ENCODE measurements at regions not wholly inside any gene's neighbourhood (a gene's known extent, or its start where the extent isn't known, plus 50 kb on each side); places are given as distances from the start of the nearest gene placed in this dataset.

DNA sequence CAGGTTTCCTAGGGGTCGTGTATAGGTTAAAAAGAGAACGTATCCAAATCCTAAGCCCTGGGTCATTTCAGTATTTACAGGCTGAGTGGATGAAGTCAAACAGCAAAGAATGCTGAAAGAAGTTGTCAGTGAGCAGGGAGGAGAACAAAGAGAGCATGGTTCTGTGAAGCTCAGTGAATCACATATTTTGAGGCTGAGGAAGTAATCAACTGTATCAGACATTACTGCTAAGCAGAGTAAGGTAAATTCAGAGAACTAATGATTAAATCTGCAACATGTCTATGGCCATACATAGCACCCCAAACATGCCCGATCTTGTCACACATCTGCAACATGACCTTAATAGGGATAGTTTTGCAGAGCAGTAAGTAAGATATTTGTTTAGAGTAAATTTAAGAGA lies 1130.3 kb downstream of the RAPGEF2 start:
- Histone ChIP-seq H4K20me1 (ENCODE audit: insufficient read depth, low read length) (no peaks in the 10 kb centered on the region), H2AFZ (ENCODE audit: low read length) (no peak overlapping the region), H3K9me3 (ENCODE audit: low read length) (peaks cover 10% of the 10 kb centered on the region; the same call in 1 of the 2 replicates), H3K4me3 (replicated peaks in 1 of 3; ENCODE audit: insufficient read depth in 1 of 3, low read depth in 2 of 3, low read length in 3 of 3) (no peak overlapping the region), H3K27me3 (ENCODE audit: control insufficient read depth in 1 of 2, insufficient read depth in 2 of 2, low read length in 2 of 2) (no peaks in the 10 kb centered on the region), H3K27ac (ENCODE audit: extremely low read length, insufficient read depth, low read length) (no peak overlapping the region), H3K4me1 (ENCODE audit: insufficient read depth, low read length) (no peaks in the 10 kb centered on the region), H3K36me3 (replicated peaks in 1 of 2; ENCODE audit: control insufficient read depth in 1 of 2, insufficient read depth in 2 of 2, low read length in 2 of 2) (no peaks in the 10 kb centered on the region), H3K4me2 (ENCODE audit: low read depth, low read length) (no peak overlapping the region), H3K9ac (ENCODE audit: insufficient read depth, low read depth, low read length) (no peak overlapping the region), H3K79me2 (ENCODE audit: insufficient read depth, low read length) (no peaks in the 10 kb centered on the region)
- TF ChIP-seq ZNF207 (IDR thresholded peaks at IDR 0.05; ENCODE audit: borderline replicate concordance): no peak
- TF ChIP-seq TBX2 (CRISPR knock-in tag; IDR thresholded peaks at IDR 0.05; ENCODE audit: borderline replicate concordance): no peak
- TF ChIP-seq ZIK1 (CRISPR knock-in tag; IDR thresholded peaks at IDR 0.05; ENCODE audit: borderline replicate concordance, low read depth): no peak
- no peak for TF ChIP-seq PHF21A (CRISPR knock-in tag; IDR thresholded peaks at IDR 0.05)
- no peak for TF ChIP-seq NR3C1 (CRISPR knock-in tag; IDR thresholded peaks at IDR 0.05)
- TF ChIP-seq KLF11 (CRISPR knock-in tag; IDR thresholded peaks at IDR 0.05): no peak
- TF ChIP-seq, protein P1, sequence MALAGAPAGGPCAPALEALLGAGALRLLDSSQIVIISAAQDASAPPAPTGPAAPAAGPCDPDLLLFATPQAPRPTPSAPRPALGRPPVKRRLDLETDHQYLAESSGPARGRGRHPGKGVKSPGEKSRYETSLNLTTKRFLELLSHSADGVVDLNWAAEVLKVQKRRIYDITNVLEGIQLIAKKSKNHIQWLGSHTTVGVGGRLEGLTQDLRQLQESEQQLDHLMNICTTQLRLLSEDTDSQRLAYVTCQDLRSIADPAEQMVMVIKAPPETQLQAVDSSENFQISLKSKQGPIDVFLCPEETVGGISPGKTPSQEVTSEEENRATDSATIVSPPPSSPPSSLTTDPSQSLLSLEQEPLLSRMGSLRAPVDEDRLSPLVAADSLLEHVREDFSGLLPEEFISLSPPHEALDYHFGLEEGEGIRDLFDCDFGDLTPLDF (CRISPR knock-in tag; IDR thresholded peaks at IDR 0.05): no peak
- no peak for TF ChIP-seq ELF3 (CRISPR knock-in tag; IDR thresholded peaks at IDR 0.05)
- no peak for TF ChIP-seq FOXM1 (CRISPR knock-in tag; IDR thresholded peaks at IDR 0.05)
- TF ChIP-seq HNF4A (CRISPR knock-in tag; IDR thresholded peaks at IDR 0.05): no peak
- no peak for TF ChIP-seq ZNF773 (CRISPR knock-in tag; IDR thresholded peaks at IDR 0.05; ENCODE audit: borderline replicate concordance)
- TF ChIP-seq, protein P2, sequence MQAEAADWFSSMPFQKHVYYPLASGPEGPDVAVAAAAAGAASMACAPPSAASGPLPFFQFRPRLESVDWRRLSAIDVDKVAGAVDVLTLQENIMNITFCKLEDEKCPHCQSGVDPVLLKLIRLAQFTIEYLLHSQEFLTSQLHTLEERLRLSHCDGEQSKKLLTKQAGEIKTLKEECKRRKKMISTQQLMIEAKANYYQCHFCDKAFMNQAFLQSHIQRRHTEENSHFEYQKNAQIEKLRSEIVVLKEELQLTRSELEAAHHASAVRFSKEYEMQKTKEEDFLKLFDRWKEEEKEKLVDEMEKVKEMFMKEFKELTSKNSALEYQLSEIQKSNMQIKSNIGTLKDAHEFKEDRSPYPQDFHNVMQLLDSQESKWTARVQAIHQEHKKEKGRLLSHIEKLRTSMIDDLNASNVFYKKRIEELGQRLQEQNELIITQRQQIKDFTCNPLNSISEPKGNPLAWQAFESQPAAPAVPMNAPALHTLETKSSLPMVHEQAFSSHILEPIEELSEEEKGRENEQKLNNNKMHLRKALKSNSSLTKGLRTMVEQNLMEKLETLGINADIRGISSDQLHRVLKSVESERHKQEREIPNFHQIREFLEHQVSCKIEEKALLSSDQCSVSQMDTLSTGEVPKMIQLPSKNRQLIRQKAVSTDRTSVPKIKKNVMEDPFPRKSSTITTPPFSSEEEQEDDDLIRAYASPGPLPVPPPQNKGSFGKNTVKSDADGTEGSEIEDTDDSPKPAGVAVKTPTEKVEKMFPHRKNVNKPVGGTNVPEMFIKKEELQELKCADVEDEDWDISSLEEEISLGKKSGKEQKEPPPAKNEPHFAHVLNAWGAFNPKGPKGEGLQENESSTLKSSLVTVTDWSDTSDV (CRISPR knock-in tag; IDR thresholded peaks at IDR 0.05): no peak
- POLR2A ChIA-PET: no interaction called here
- WGBS (ENCODE audit: low lambda C conversion rate): 2% methylated on average over 3 of the region's 3 CpGs
- in situ Hi-C loops (cut with HindIII; ENCODE audit: extremely low pct_ligation_motif_present, low pct_unique_long_range_greater_than_20kb): no loop called here
- no peak for ATAC-seq
- CTCF ChIA-PET (ENCODE audit: low intra/inter-chr PET ratio, low total read pairs): no interaction called here
- DNase-seq (ENCODE audit: low spot score): no peak
- BruUV-seq (replicated peaks): no TSS peak
- FAIRE-seq: no peak
- intact Hi-C loops (cut with micrococcal nuclease; ENCODE audit: unreplicated experiment): no loop called here
